ENCODE measurements at regions not wholly inside any gene's neighbourhood (a gene's known extent, or its start where the extent isn't known, plus 50 kb on each side); places are given as distances from the start of the nearest gene placed in this dataset.

DNA sequence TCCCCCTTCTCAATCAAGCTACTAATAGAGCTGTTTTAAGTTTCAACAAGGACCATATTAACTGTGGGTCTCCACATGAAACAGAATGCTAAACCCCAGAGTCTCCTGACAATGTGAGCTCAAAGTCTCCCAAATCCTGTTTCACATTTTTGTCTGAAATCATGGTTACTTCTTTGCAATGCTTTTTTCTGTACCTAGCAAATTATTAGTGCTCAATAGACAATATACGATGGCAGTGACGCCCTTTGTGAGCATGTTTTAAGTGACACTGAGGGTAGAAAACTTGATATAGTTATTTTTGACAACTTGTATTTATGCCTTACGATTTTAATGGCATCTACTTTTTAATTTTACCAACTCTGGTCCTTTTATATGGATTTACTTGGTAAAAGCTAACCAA lies 85.4 kb upstream of the SOX5 start:
- TF ChIP-seq, protein P1, sequence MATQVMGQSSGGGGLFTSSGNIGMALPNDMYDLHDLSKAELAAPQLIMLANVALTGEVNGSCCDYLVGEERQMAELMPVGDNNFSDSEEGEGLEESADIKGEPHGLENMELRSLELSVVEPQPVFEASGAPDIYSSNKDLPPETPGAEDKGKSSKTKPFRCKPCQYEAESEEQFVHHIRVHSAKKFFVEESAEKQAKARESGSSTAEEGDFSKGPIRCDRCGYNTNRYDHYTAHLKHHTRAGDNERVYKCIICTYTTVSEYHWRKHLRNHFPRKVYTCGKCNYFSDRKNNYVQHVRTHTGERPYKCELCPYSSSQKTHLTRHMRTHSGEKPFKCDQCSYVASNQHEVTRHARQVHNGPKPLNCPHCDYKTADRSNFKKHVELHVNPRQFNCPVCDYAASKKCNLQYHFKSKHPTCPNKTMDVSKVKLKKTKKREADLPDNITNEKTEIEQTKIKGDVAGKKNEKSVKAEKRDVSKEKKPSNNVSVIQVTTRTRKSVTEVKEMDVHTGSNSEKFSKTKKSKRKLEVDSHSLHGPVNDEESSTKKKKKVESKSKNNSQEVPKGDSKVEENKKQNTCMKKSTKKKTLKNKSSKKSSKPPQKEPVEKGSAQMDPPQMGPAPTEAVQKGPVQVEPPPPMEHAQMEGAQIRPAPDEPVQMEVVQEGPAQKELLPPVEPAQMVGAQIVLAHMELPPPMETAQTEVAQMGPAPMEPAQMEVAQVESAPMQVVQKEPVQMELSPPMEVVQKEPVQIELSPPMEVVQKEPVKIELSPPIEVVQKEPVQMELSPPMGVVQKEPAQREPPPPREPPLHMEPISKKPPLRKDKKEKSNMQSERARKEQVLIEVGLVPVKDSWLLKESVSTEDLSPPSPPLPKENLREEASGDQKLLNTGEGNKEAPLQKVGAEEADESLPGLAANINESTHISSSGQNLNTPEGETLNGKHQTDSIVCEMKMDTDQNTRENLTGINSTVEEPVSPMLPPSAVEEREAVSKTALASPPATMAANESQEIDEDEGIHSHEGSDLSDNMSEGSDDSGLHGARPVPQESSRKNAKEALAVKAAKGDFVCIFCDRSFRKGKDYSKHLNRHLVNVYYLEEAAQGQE (IDR thresholded peaks at IDR 0.05; ENCODE audit: insufficient read depth in 1 of 2, low read depth in 2 of 2, low read length in 1 of 2), result no peak
- TF ChIP-seq SIN3A (IDR thresholded peaks at IDR 0.05; ENCODE audit: borderline replicate concordance, insufficient read depth, low read depth, low read length), result no peak
- Histone ChIP-seq H3K4me3 (ENCODE audit: low read depth in 2 of 2, low read length in 2 of 2) (no peak overlapping the region), H3K27ac (ENCODE audit: low read length) (no peak overlapping the region), H3K9me3 (ENCODE audit: control insufficient read depth, insufficient read depth, low read depth, low read length) (no peaks in the 10 kb centered on the region), H3K36me3 (ENCODE audit: control insufficient read depth, insufficient read depth, low read length) (no peaks in the 10 kb centered on the region), H3K27me3 (ENCODE audit: control insufficient read depth, insufficient read depth, low read length) (no peaks in the 10 kb centered on the region), H3K4me1 (ENCODE audit: control insufficient read depth, insufficient read depth, low read length) (no peaks in the 10 kb centered on the region)
- DNase-seq (ENCODE audit: low read depth, low spot score) (no peak), ATAC-seq (no peak)
- POLR2A ChIA-PET, result no interaction called here
- in situ Hi-C loops (cut with HindIII; ENCODE audit: low pct_unique_long_range_greater_than_20kb, low sequenced_read_pairs), result no loop called here
- BruUV-seq (replicated peaks), result no TSS peak
- CTCF ChIA-PET, result no interaction called here
- intact Hi-C loops (cut with micrococcal nuclease; ENCODE audit: unreplicated experiment), result no loop called here

DNA sequence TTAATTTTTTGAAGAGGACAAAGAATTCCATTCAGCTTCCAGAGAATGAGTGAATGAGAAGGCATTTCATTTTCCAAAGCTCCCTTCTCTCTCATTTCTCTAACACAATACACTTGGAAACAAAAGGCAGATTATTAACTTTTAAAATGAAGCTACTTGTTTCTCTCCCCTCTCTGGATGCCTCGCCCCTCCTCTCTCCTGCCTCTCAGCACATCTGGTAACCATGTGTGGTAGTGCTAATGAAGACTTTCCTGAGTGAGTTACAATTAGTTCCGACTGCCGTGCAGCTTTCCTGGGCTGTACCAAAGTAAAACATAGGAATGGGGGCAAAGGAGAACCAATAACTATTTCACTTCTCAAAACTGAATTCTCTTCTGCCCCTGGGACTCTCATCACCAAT lies 84.7 kb upstream of the SOX5 start:
- H3K4me1 ChIP-seq (ENCODE audit: control insufficient read depth, insufficient read depth, low read length), result no peaks in the 10 kb centered on the region
- H3K9me3 ChIP-seq (ENCODE audit: control insufficient read depth, insufficient read depth, low read depth, low read length), result no peaks in the 10 kb centered on the region
- no peak for ATAC-seq
- H3K4me3 ChIP-seq (ENCODE audit: low read depth in 2 of 2, low read length in 2 of 2), result no peak overlapping the region
- BruUV-seq (replicated peaks), result no TSS peak
- in situ Hi-C loops (cut with HindIII; ENCODE audit: low pct_unique_long_range_greater_than_20kb, low sequenced_read_pairs), result no loop called here
- ChIA-PET CTCF (no interaction called here), POLR2A (no interaction called here)
- no peak for TF ChIP-seq SIN3A (IDR thresholded peaks at IDR 0.05; ENCODE audit: borderline replicate concordance, insufficient read depth, low read depth, low read length)
- TF ChIP-seq, protein P2, sequence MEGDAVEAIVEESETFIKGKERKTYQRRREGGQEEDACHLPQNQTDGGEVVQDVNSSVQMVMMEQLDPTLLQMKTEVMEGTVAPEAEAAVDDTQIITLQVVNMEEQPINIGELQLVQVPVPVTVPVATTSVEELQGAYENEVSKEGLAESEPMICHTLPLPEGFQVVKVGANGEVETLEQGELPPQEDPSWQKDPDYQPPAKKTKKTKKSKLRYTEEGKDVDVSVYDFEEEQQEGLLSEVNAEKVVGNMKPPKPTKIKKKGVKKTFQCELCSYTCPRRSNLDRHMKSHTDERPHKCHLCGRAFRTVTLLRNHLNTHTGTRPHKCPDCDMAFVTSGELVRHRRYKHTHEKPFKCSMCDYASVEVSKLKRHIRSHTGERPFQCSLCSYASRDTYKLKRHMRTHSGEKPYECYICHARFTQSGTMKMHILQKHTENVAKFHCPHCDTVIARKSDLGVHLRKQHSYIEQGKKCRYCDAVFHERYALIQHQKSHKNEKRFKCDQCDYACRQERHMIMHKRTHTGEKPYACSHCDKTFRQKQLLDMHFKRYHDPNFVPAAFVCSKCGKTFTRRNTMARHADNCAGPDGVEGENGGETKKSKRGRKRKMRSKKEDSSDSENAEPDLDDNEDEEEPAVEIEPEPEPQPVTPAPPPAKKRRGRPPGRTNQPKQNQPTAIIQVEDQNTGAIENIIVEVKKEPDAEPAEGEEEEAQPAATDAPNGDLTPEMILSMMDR (IDR thresholded peaks at IDR 0.05), result no peak
- TF ChIP-seq POLR2AphosphoS5 (IDR thresholded peaks at IDR 0.05; ENCODE audit: low read depth, low read length), result no peak
- TF ChIP-seq, protein P1 (IDR thresholded peaks at IDR 0.05; ENCODE audit: insufficient read depth in 1 of 2, low read depth in 2 of 2, low read length in 1 of 2), result no peak
- no peak for TF ChIP-seq TCF7L2 (IDR thresholded peaks at IDR 0.05; ENCODE audit: low read depth, low read length)
- no peak for DNase-seq (ENCODE audit: low read depth, low spot score)
- intact Hi-C loops (cut with micrococcal nuclease; ENCODE audit: unreplicated experiment), result no loop called here
- H3K27ac ChIP-seq (ENCODE audit: low read length), result no peak overlapping the region
- H3K36me3 ChIP-seq (ENCODE audit: control insufficient read depth, insufficient read depth, low read length), result no peaks in the 10 kb centered on the region
- H3K27me3 ChIP-seq (ENCODE audit: control insufficient read depth, insufficient read depth, low read length), result no peaks in the 10 kb centered on the region

Data from Panc1 (cell line).